ENCODE measurements at regions not wholly inside any gene's neighbourhood (a gene's known extent, or its start where the extent isn't known, plus 50 kb on each side); places are given as distances from the start of the nearest gene placed in this dataset.

DNA sequence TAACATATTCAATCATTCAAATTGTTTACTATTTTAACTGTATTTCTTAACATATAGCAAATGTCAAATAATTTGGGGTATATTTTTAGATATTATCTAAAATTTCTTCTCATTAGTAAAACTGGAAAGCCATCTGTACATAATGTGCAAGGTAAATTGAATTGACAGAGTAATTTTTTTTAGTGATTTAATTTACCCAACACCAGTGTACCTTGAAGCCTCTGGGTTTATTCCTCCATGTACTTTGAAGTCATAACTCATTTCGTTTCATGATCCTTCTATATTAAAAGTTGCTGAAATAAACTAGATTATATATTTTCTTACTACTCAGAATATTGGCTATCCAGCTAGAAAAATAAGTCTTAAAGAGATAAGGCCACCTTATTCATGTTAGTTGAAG lies 674.9 kb downstream of the PRR16 start:
- Histone ChIP-seq H3K27ac (no peak overlapping the region), H3K4me3 (no peak overlapping the region)
- no peak for DNase-seq (ENCODE audit: low spot score)
- TF ChIP-seq, protein P1, sequence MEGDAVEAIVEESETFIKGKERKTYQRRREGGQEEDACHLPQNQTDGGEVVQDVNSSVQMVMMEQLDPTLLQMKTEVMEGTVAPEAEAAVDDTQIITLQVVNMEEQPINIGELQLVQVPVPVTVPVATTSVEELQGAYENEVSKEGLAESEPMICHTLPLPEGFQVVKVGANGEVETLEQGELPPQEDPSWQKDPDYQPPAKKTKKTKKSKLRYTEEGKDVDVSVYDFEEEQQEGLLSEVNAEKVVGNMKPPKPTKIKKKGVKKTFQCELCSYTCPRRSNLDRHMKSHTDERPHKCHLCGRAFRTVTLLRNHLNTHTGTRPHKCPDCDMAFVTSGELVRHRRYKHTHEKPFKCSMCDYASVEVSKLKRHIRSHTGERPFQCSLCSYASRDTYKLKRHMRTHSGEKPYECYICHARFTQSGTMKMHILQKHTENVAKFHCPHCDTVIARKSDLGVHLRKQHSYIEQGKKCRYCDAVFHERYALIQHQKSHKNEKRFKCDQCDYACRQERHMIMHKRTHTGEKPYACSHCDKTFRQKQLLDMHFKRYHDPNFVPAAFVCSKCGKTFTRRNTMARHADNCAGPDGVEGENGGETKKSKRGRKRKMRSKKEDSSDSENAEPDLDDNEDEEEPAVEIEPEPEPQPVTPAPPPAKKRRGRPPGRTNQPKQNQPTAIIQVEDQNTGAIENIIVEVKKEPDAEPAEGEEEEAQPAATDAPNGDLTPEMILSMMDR (IDR thresholded peaks at IDR 0.05), result no peak

DNA sequence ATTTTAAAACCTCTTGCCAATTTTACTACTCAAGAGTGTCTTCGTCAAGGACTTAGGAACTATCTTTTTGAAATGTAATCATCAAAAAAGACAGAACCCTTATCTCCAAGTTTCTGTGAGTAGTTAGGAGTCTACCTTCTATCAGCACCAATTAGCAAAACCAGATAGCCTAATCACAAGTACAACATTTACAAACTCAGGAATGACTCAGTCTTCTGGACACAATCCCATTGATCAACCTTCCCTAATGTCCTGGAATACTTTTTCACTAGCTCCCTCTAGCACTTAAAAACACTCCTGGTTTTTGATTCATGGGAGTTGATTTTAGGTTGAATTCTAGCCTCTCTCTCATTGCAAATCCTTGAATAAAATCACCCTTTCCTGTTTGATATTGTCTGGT lies 680.7 kb downstream of the PRR16 start:
- DNase-seq (ENCODE audit: low spot score), result no peak
- TF ChIP-seq, protein P1 (IDR thresholded peaks at IDR 0.05), result no peak
- H3K27ac ChIP-seq, result no peak overlapping the region
- H3K4me3 ChIP-seq, result no peak overlapping the region

DNA sequence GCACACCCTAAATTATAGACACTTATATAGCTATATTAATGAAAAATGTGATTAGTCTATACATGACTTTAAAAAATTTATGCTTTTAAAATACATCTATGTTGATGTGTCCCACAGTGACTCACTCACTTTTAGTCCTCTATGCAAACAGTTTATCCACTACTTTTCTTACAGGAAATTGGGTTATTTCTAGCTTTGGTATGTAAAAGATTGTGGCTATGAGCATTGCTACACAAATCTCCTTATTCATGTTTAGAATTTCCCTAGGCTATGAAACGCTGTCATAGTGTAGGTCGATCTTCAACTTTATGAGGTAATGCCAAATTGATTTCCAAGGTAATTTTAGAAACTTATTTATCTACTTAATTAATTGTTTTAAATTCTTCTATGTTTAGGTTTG lies 687.4 kb downstream of the PRR16 start:
- Histone ChIP-seq H3K27ac (no peak overlapping the region), H3K4me3 (no peak overlapping the region)
- DNase-seq (ENCODE audit: low spot score), result no peak
- TF ChIP-seq, protein P1 (IDR thresholded peaks at IDR 0.05), result no peak

DNA sequence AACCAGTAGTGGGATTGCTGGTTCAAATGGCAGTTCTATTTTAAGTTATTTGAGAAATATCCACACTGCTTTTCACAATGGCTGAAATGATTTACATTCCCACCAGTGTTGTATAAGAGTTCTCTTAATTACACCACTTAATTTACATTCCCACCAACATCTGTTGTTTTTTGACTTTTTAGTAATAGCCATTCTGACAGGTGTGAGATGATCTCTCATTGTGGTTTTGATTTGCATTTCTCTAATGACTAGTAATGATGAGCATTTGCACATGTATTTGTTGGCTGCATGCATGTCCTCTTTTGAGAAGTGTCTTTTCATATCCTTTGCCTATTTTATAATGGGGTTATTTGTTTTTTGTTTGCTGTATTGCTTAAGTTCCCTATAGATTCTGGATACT lies 688.3 kb downstream of the PRR16 start:
- Histone ChIP-seq H3K27ac (no peak overlapping the region), H3K4me3 (no peak overlapping the region)
- no peak for DNase-seq (ENCODE audit: low spot score)
- TF ChIP-seq, protein P1 (IDR thresholded peaks at IDR 0.05), result no peak

DNA sequence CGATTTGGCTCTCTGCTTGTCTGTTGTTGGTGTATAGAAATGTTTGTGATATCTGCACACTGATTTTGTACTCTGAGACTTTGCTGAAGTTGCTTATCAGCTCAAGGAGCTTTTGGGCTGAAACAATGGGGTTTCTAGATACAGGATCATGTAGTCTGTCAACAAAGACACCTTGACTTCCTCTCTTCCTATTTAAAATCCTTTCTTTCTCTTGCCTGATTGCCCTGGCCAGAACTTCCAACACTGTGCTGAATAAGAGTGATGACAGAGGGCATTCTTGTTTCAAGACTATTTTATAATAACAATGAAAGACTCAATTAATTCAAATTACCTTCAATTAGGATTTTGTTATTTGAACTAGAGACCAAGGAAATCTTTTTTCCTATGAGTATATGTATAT lies 692.5 kb downstream of the PRR16 start:
- TF ChIP-seq, protein P1 (IDR thresholded peaks at IDR 0.05), result no peak
- H3K4me3 ChIP-seq, result no peak overlapping the region
- H3K27ac ChIP-seq, result no peak overlapping the region
- DNase-seq (ENCODE audit: low spot score), result no peak

DNA sequence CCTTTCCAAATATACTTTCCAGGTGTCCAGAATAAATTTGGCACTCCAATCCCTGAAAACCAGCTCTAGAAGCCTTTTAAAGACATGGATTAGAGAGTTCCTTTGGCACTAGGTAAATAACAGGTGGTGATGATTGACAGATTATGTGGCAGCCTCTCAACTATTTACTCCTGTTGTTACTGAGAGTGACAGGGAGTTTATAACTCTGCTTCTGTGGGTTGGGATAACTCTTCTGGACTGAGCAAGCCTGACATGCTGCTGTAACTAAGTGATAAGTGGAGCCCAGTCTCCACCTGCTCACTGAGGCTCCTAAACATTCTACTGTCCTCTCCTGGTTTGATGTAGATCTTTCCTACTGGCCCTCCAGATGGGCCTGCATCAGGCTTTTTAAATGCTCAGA lies 693.2 kb upstream of the FTMT start:
- Histone ChIP-seq H3K4me3 (no peak overlapping the region), H3K27ac (no peak overlapping the region)
- no peak for DNase-seq (ENCODE audit: low spot score)
- TF ChIP-seq, protein P1 (IDR thresholded peaks at IDR 0.05), result no peak

DNA sequence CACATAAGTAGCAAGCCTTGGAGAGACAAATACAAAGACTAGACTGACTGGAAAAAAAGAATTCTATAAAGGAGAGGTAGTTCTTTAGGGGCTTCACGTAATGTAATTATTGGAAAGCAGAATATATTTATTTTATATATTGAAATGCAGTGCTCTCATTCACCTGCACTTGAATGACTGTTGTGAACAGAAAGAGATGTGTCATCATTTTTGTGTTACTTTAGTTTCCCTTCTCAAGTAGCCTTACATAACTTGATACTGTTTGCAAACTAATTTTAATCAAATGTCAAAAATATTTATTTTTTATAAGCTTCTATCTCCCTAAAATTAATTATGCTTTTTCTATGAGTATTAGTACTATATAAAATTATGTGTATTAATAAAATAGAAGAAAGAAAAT lies 691.1 kb upstream of the FTMT start:
- TF ChIP-seq, protein P1 (IDR thresholded peaks at IDR 0.05), result no peak
- Histone ChIP-seq H3K27ac (no peak overlapping the region), H3K4me3 (no peak overlapping the region)
- DNase-seq (ENCODE audit: low spot score), result no peak
